ENCODE measurements at regions not wholly inside any gene's neighbourhood (a gene's known extent, or its start where the extent isn't known, plus 50 kb on each side); places are given as distances from the start of the nearest gene placed in this dataset.

GRCh38 chr1:14055442-14056223 is 355.6 kb downstream of the PRDM2 start:
- Histone ChIP-seq H3K27ac (ENCODE audit: low read depth, low read length) (no peak overlapping the region), H3K9me3 (ENCODE audit: control insufficient read depth in 3 of 3, low read length in 3 of 3) (peaks cover 0 to 3% (median 0%) of the 10 kb centered on the region in 3 donors), H3K4me3 (ENCODE audit: low read length in 3 of 3) (no peak overlapping the region), H3K9ac (ENCODE audit: low read depth in 1 of 3, low read length in 3 of 3) (no peak overlapping the region), H3K27me3 (ENCODE audit: control insufficient read depth in 3 of 3, insufficient read depth in 3 of 3, low read length in 3 of 3) (no peaks in the 10 kb centered on the region), H3K36me3 (ENCODE audit: control insufficient read depth in 3 of 3, insufficient read depth in 3 of 3, low read length in 3 of 3) (no peaks in the 10 kb centered on the region), H3K4me1 (ENCODE audit: control insufficient read depth in 3 of 3, insufficient read depth in 3 of 3, low read length in 3 of 3) (no peaks in the 10 kb centered on the region)

DNA sequence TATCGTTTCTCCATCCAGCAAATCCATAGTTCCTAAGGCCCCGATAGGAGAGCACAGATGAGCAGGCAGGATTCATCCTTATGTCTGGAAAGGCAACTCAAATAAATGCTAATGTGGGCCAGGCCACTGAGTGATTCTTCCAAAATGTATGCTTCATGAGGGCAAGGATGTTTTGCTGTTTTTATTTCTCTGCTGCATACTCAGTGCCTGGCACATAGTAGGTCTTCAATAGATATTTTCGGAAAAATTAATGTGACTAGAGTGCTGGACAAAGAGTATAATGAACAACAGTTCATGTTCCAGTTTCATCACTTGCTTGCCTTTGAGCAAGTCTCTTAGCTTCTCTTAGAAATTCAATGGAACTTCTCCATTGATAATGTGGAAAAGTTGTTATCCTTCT is 357.7 kb downstream of the PRDM2 start:
- peaks cover 0 to 3% (median 0%) of the 10 kb centered on the region in 3 donors for H3K9me3 ChIP-seq (ENCODE audit: control insufficient read depth in 3 of 3, low read length in 3 of 3)
- H3K9ac ChIP-seq (ENCODE audit: low read depth in 1 of 3, low read length in 3 of 3) = no peak overlapping the region
- H3K4me3 ChIP-seq (ENCODE audit: low read length in 3 of 3) = no peak overlapping the region
- H3K36me3 ChIP-seq (ENCODE audit: control insufficient read depth in 3 of 3, insufficient read depth in 3 of 3, low read length in 3 of 3) = no peaks in the 10 kb centered on the region
- H3K27ac ChIP-seq (ENCODE audit: low read depth, low read length) = no peak overlapping the region
- no peaks in the 10 kb centered on the region for H3K4me1 ChIP-seq (ENCODE audit: control insufficient read depth in 3 of 3, insufficient read depth in 3 of 3, low read length in 3 of 3)
- no peaks in the 10 kb centered on the region for H3K27me3 ChIP-seq (ENCODE audit: control insufficient read depth in 3 of 3, insufficient read depth in 3 of 3, low read length in 3 of 3)

DNA sequence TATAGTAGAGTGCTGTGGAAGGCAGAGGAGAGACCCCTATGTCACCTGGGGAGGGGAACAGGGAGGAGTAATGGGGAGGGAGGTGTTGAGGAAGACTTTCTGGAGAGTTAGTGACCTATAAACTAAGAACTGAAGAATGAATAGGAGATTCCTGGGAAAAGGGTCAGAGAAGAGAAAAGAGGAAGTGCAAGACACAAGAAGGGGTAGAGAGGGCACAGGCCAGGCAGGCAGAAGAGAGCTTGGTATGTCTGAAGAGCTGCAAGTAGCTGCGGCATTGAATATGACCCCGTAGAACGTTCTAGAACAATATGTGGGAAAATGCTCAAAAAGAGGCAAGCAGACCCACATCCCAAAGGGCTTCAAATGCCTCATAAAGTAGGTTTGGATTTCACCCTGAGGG is 361.2 kb downstream of the PRDM2 start:
- Histone ChIP-seq H3K9ac (ENCODE audit: low read depth in 1 of 3, low read length in 3 of 3) (no peak overlapping the region), H3K9me3 (ENCODE audit: control insufficient read depth in 3 of 3, low read length in 3 of 3) (peaks cover 0 to 3% (median 0%) of the 10 kb centered on the region in 3 donors), H3K36me3 (ENCODE audit: control insufficient read depth in 3 of 3, insufficient read depth in 3 of 3, low read length in 3 of 3) (no peaks in the 10 kb centered on the region)

DNA sequence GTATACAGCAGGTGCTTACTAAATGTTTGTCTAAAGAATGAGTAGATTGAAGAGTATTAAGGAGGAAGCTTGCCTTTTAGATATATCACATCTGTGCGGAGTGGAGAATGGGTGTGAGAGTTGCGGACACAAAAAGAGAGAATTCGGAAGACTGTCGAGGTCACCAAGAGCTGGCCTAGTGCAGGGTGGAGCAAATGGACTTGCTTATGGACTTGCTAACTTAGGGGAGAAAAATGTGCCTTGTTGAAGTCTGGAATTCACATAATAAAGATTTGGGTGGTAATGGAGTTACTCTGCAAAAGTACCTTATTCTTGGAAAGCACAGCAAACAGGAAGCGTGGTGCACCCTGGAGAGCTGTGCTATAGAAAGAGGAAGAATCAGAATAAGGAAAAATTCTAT is 361.7 kb downstream of the PRDM2 start:
- H3K4me1 ChIP-seq (ENCODE audit: control insufficient read depth in 3 of 3, insufficient read depth in 3 of 3, low read length in 3 of 3) = no peaks in the 10 kb centered on the region
- peaks cover 0 to 3% (median 0%) of the 10 kb centered on the region in 3 donors for H3K9me3 ChIP-seq (ENCODE audit: control insufficient read depth in 3 of 3, low read length in 3 of 3)
- peaks cover 0 to 2% (median 0%) of the 10 kb centered on the region in 3 donors for H3K27me3 ChIP-seq (ENCODE audit: control insufficient read depth in 3 of 3, insufficient read depth in 3 of 3, low read length in 3 of 3)
- H3K36me3 ChIP-seq (ENCODE audit: control insufficient read depth in 3 of 3, insufficient read depth in 3 of 3, low read length in 3 of 3) = no peaks in the 10 kb centered on the region
- no peak overlapping the region for H3K9ac ChIP-seq (ENCODE audit: low read depth in 1 of 3, low read length in 3 of 3)
- H3K4me3 ChIP-seq (ENCODE audit: low read length in 3 of 3) = no peak overlapping the region
- no peak overlapping the region for H3K27ac ChIP-seq (ENCODE audit: low read depth, low read length)

More for the DNA sequence above, 361.2 kb downstream of the PRDM2 start:
- Histone ChIP-seq H3K27ac (ENCODE audit: low read depth, low read length) (no peak overlapping the region), H3K27me3 (ENCODE audit: control insufficient read depth in 3 of 3, insufficient read depth in 3 of 3, low read length in 3 of 3) (peaks cover 0 to 2% (median 0%) of the 10 kb centered on the region in 3 donors), H3K4me1 (ENCODE audit: control insufficient read depth in 3 of 3, insufficient read depth in 3 of 3, low read length in 3 of 3) (no peaks in the 10 kb centered on the region), H3K4me3 (ENCODE audit: low read length in 3 of 3) (no peak overlapping the region)

DNA sequence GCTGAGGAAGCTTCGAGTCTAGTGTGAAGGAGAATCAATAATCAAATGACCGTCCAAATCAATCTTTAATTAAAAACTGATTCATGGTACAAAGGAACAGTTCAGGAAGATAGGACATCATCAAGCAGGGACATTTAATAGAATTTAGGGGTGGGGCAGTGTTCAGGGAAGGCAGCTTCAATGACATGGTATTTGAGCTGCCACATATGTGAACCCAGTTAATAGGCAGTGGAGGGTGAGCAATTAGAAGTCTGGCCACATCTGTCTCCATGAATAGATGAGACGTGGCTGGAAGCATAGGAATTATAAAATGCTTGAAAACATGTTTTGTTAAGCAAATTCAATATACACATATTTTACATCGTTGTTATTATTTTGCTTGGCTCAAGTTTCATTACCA is 362.7 kb downstream of the PRDM2 start:
- Histone ChIP-seq H3K4me1 (ENCODE audit: control insufficient read depth in 3 of 3, insufficient read depth in 3 of 3, low read length in 3 of 3) (no peaks in the 10 kb centered on the region), H3K4me3 (ENCODE audit: low read length in 3 of 3) (no peak overlapping the region), H3K9ac (ENCODE audit: low read depth in 1 of 3, low read length in 3 of 3) (no peak overlapping the region), H3K27me3 (ENCODE audit: control insufficient read depth in 3 of 3, insufficient read depth in 3 of 3, low read length in 3 of 3) (peaks cover 0 to 2% (median 0%) of the 10 kb centered on the region in 3 donors), H3K27ac (ENCODE audit: low read depth, low read length) (no peak overlapping the region), H3K9me3 (ENCODE audit: control insufficient read depth in 3 of 3, low read length in 3 of 3) (peaks cover 0 to 3% (median 0%) of the 10 kb centered on the region in 3 donors), H3K36me3 (ENCODE audit: control insufficient read depth in 3 of 3, insufficient read depth in 3 of 3, low read length in 3 of 3) (no peaks in the 10 kb centered on the region)

GRCh38 chr1:14064649-14065442 is 364.9 kb downstream of the PRDM2 start:
- H3K4me3 ChIP-seq (ENCODE audit: low read length in 3 of 3) = no peak overlapping the region
- no peaks in the 10 kb centered on the region for H3K36me3 ChIP-seq (ENCODE audit: control insufficient read depth in 3 of 3, insufficient read depth in 3 of 3, low read length in 3 of 3)
- no peaks in the 10 kb centered on the region for H3K9me3 ChIP-seq (ENCODE audit: control insufficient read depth in 3 of 3, low read length in 3 of 3)
- no peaks in the 10 kb centered on the region for H3K4me1 ChIP-seq (ENCODE audit: control insufficient read depth in 3 of 3, insufficient read depth in 3 of 3, low read length in 3 of 3)
- H3K9ac ChIP-seq (ENCODE audit: low read depth in 1 of 3, low read length in 3 of 3) = no peak overlapping the region
- peaks cover 0 to 2% (median 0%) of the 10 kb centered on the region in 3 donors for H3K27me3 ChIP-seq (ENCODE audit: control insufficient read depth in 3 of 3, insufficient read depth in 3 of 3, low read length in 3 of 3)
- H3K27ac ChIP-seq (ENCODE audit: low read depth, low read length) = no peak overlapping the region

DNA sequence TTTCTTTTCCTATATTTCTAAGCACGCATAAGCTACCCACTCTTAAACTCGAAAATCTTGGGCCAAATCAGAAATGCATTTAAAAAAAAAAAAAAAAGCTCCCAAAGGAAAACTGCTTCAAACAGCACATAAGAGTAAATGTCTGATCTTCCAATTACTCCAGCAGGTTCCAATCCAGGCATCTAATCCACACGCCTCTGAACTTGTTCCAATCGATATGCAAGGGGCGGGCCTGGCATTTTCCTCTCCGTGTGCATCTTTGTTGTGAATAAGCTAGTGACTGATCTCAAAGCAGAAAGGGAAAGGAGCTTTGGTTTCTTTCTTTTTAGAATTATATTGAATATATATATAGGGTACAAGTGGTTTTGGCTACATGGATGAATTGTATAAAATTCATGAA is 365.5 kb downstream of the PRDM2 start:
- no peak overlapping the region for H3K9ac ChIP-seq (ENCODE audit: low read depth in 1 of 3, low read length in 3 of 3)
- H3K36me3 ChIP-seq (ENCODE audit: control insufficient read depth in 3 of 3, insufficient read depth in 3 of 3, low read length in 3 of 3) = no peaks in the 10 kb centered on the region
- H3K27me3 ChIP-seq (ENCODE audit: control insufficient read depth in 3 of 3, insufficient read depth in 3 of 3, low read length in 3 of 3) = peaks cover 0 to 2% (median 0%) of the 10 kb centered on the region in 3 donors
- H3K4me1 ChIP-seq (ENCODE audit: control insufficient read depth in 3 of 3, insufficient read depth in 3 of 3, low read length in 3 of 3) = no peaks in the 10 kb centered on the region
- no peak overlapping the region for H3K4me3 ChIP-seq (ENCODE audit: low read length in 3 of 3)
- H3K27ac ChIP-seq (ENCODE audit: low read depth, low read length) = no peak overlapping the region
- no peaks in the 10 kb centered on the region for H3K9me3 ChIP-seq (ENCODE audit: control insufficient read depth in 3 of 3, low read length in 3 of 3)

GRCh38 chr1:14067036-14067435 is 367.0 kb downstream of the PRDM2 start:
- Histone ChIP-seq H3K4me3 (ENCODE audit: low read length in 3 of 3) (no peak overlapping the region), H3K9ac (ENCODE audit: low read depth in 1 of 3, low read length in 3 of 3) (no peak overlapping the region), H3K27ac (ENCODE audit: low read depth, low read length) (no peak overlapping the region), H3K4me1 (ENCODE audit: control insufficient read depth in 3 of 3, insufficient read depth in 3 of 3, low read length in 3 of 3) (no peaks in the 10 kb centered on the region), H3K27me3 (ENCODE audit: control insufficient read depth in 3 of 3, insufficient read depth in 3 of 3, low read length in 3 of 3) (peaks cover 0 to 2% (median 0%) of the 10 kb centered on the region in 3 donors), H3K36me3 (ENCODE audit: control insufficient read depth in 3 of 3, insufficient read depth in 3 of 3, low read length in 3 of 3) (no peaks in the 10 kb centered on the region), H3K9me3 (ENCODE audit: control insufficient read depth in 3 of 3, low read length in 3 of 3) (no peaks in the 10 kb centered on the region)

DNA sequence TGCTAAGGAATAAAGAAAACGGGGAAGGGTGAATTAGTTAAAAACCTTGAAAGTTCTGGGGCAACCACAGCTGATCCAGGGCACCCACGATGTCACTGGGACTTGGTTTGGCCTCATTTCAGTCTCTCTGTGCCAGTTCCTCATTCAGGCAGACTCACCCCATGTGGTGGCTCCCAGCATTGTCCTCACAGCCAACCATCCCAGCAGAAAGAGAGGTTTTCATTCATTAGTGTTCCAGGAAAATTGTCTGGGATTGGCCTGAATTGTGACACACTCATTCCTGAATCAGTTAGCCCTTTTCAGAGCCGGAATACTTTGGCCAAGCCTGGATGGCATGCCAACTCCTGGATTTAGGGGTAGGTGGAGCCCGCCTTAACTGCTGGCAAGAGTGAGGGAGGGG is 367.7 kb downstream of the PRDM2 start:
- Histone ChIP-seq H3K9me3 (ENCODE audit: control insufficient read depth in 3 of 3, low read length in 3 of 3) (no peaks in the 10 kb centered on the region), H3K27me3 (ENCODE audit: control insufficient read depth in 3 of 3, insufficient read depth in 3 of 3, low read length in 3 of 3) (peaks cover 0 to 2% (median 0%) of the 10 kb centered on the region in 3 donors), H3K9ac (ENCODE audit: low read depth in 1 of 3, low read length in 3 of 3) (no peak overlapping the region), H3K4me1 (ENCODE audit: control insufficient read depth in 3 of 3, insufficient read depth in 3 of 3, low read length in 3 of 3) (no peaks in the 10 kb centered on the region), H3K4me3 (ENCODE audit: low read length in 3 of 3) (no peak overlapping the region), H3K27ac (ENCODE audit: low read depth, low read length) (no peak overlapping the region), H3K36me3 (ENCODE audit: control insufficient read depth in 3 of 3, insufficient read depth in 3 of 3, low read length in 3 of 3) (no peaks in the 10 kb centered on the region)

- no peak overlapping the region for H3K4me3 ChIP-seq (ENCODE audit: low read length in 3 of 3)
- no peaks in the 10 kb centered on the region for H3K27me3 ChIP-seq (ENCODE audit: control insufficient read depth in 3 of 3, insufficient read depth in 3 of 3, low read length in 3 of 3)
- no peaks in the 10 kb centered on the region for H3K4me1 ChIP-seq (ENCODE audit: control insufficient read depth in 3 of 3, insufficient read depth in 3 of 3, low read length in 3 of 3)
- H3K9ac ChIP-seq (ENCODE audit: low read depth in 1 of 3, low read length in 3 of 3) = no peak overlapping the region
- peaks cover 0 to 3% (median 0%) of the 10 kb centered on the region in 3 donors for H3K9me3 ChIP-seq (ENCODE audit: control insufficient read depth in 3 of 3, low read length in 3 of 3)
- H3K36me3 ChIP-seq (ENCODE audit: control insufficient read depth in 3 of 3, insufficient read depth in 3 of 3, low read length in 3 of 3) = no peaks in the 10 kb centered on the region
- no peak overlapping the region for H3K27ac ChIP-seq (ENCODE audit: low read depth, low read length)
Observed at GRCh38 chr1:14071581-14071980, 371.6 kb downstream of the PRDM2 start.

Data from skeletal muscle tissue (tissue), 3 donors.